Heart right ventricle (tissue), 16 donors: ENCODE measurements at regions not wholly inside any gene's neighbourhood (a gene's known extent, or its start where the extent isn't known, plus 50 kb on each side); places are given as distances from the start of the nearest gene placed in this dataset.
"Not testable (repeated sequence)": the region's sequence is repeated elsewhere in the genome, so short reads cannot be mapped to it uniquely, and the experiment has no call there.

Source experiments
- ATAC-seq, 8 donors: fragments of 200-7000 bp; cut with Tn5 transposase; one replicate each; pipeline ENCODE4 v1.9.1; 2020; ENCODE audit warnings: mild to moderate bottlenecking in 8 of 8, moderate library complexity in 8 of 8, moderate number of reproducible peaks in 1 of 8
- DNase-seq, 2 donors: peaks; one replicate each; pipeline ENCODE4 v3.0.0-alpha.2; 2020
- H3K27ac ChIP-seq, 10 donors: fragments of 200-600 bp; sonication (generic) in 2 of 10; one replicate each; pipeline versions ENCODE4 v1.5.0 to v1.8.0; 2020 to 2022; ENCODE audit warnings: mild to moderate bottlenecking in 3 of 10
- H3K27me3 ChIP-seq, 7 donors: fragments of 200-600 bp; one replicate each; pipeline ENCODE4 v1.8.0; 2021 to 2022; ENCODE audit warnings: mild to moderate bottlenecking in 2 of 7
- H3K36me3 ChIP-seq, 9 donors: fragments of 200-600 bp; sonication (generic) in 1 of 9; one replicate each; pipeline versions ENCODE4 v1.5.0 to v1.8.0; 2020 to 2022; ENCODE audit warnings: mild to moderate bottlenecking in 2 of 9
- H3K4me1 ChIP-seq, 9 donors: fragments of 200-600 bp; sonication (generic) in 1 of 9; one replicate each; pipeline versions ENCODE4 v1.5.0 to v1.8.0; 2020 to 2022; ENCODE audit warnings: mild to moderate bottlenecking in 4 of 9
- H3K4me3 ChIP-seq, 10 donors: fragments of 200-600 bp; sonication (generic) in 2 of 10; one replicate each; pipeline versions ENCODE4 v1.5.0 to v1.8.0; 2020 to 2022; ENCODE audit warnings: mild to moderate bottlenecking in 7 of 10, moderate library complexity in 2 of 10
- H3K9me3 ChIP-seq, 11 donors: fragments of 200-600 bp in 10 of 11; sonication (generic) in 2 of 11; one replicate each; pipeline versions ENCODE4 v1.5.0 to v1.8.0; 2013 to 2022; ENCODE audit warnings: mild to moderate bottlenecking in 2 of 11, control low read depth in 1 of 11, moderate library complexity in 1 of 11
- CTCF ChIP-seq, 9 donors: fragments of 200-600 bp; sonication (generic) in 2 of 9; IDR thresholded peaks; one replicate each; pipeline versions ENCODE4 v1.5.0 to v1.8.0; 2021 to 2022; ENCODE audit warnings: antibody characterized with exemption in 9 of 9, mild to moderate bottlenecking in 5 of 9, moderate library complexity in 1 of 9
- WGBS, 2 donors: extraction: QIAGEN DNeasy Blood & Tissue Kit; methylation state at CpG; one replicate each; pipeline ENCODE4 v1.1.7; 2013; ENCODE audit warnings: inconsistent platforms in 1 of 2; 5-methylcytosine and 5-hydroxymethylcytosine counted together
- intact Hi-C, 10 donors: fragments of 100-400 bp; cut with DNase I; formaldehyde crosslinking; loops; one replicate each; pipeline versions ENCODE4 v1.11.1 to v1.14.2; 2022
- donor health status: Arrhythmogenic right ventricular cardiomyopathy.
- donor health status: ischemic (EF 13 %, LVEDD 7.1; RV severe dilation, severe dysfunction).
- donor health status: healthy with polysubstance abuse.
- donor health status: DM: no; HTN: yes; CAD: no.
- donor health status: DM: no; HTN: no; CAD: no.
- donor health status: ischemic (EF 25% LVEDD 6.9; RV normal size, moderate dysfunction).
- donor health status: ischemic (EF 25% LVEDD 5.7; RV mildly dilated, moderate dysfunction).
- donor health status: healthy.
- donor health status: DM: yes; HTN: yes; CAD: no.
- donor health status: Ischemic cardiomyopathy.
- donor health status: ischemic (EF 35%, LVEDD 5.7; RV mildly dilated, moderate dysfunction).
- donor health status: nonischemic (EF 11% LVEDD 7.7; RV severe dilation, severe dysfunction).
- donor health status: DM: yes; HTN: yes; CAD: no.
- donor health status: PGD.
- donor health status: ischemic (EF 29% LVEDD 5.4; RV normal size, mild dysfunction).
- donor health status: nonischemic (EF 23%, LVEDD 6.1; RV moderate dilation, normal function).

GRCh38 chr11:92082652-92083051 is 142.0 kb upstream of the FAT3 start:
- no peaks in the 10 kb centered on the region for H3K36me3 ChIP-seq

GRCh38 chr11:92074498-92074897 is 150.1 kb upstream of the FAT3 start:
- H3K36me3 ChIP-seq, H3K27me3 ChIP-seq, DNase-seq, H3K4me3 ChIP-seq, intact Hi-C loops, H3K27ac ChIP-seq, H3K4me1 ChIP-seq, ATAC-seq: not testable (repeated sequence)
- 81 to 88% methylated on average over 1 of the region's 1 CpG for WGBS, 2 donors
- peaks cover 0 to 58% (median 3%) of the 10 kb centered on the region in 11 donors for H3K9me3 ChIP-seq

More at GRCh38 chr11:92082652-92083051, 142.0 kb upstream of the FAT3 start:
- ATAC-seq (no peak), DNase-seq (no peak)
- no peaks in the 10 kb centered on the region for H3K27me3 ChIP-seq
- no peak overlapping the region for H3K27ac ChIP-seq
- peaks cover 0 to 16% (median 0%) of the 10 kb centered on the region in 11 donors for H3K9me3 ChIP-seq
- H3K4me1 ChIP-seq: no peaks in the 10 kb centered on the region
- no peak for TF ChIP-seq CTCF (IDR thresholded peaks at IDR 0.05)
- no peak overlapping the region for H3K4me3 ChIP-seq
- intact Hi-C loops: no loop called here

- intact Hi-C loops: no loop called here
- H3K27me3 ChIP-seq: peaks cover 0 to 6% (median 0%) of the 10 kb centered on the region in 7 donors
- no peak for TF ChIP-seq CTCF (IDR thresholded peaks at IDR 0.05)
- no peak overlapping the region for H3K27ac ChIP-seq
- H3K36me3 ChIP-seq: no peaks in the 10 kb centered on the region
- H3K4me1 ChIP-seq: no peaks in the 10 kb centered on the region
- ATAC-seq (no peak), DNase-seq (no peak)
- no peak overlapping the region for H3K4me3 ChIP-seq
- peaks cover 0 to 49% (median 0%) of the 10 kb centered on the region in 11 donors for H3K9me3 ChIP-seq
Observed at GRCh38 chr11:92071660-92072059, 153.0 kb upstream of the FAT3 start.

- ATAC-seq: no peak
- no peak for TF ChIP-seq CTCF (IDR thresholded peaks at IDR 0.05)
- no peak overlapping the region for H3K4me3 ChIP-seq
- no peak overlapping the region for H3K27ac ChIP-seq
- intact Hi-C loops: no loop called here
- H3K36me3 ChIP-seq: no peaks in the 10 kb centered on the region
- peaks cover 0 to 49% (median 0%) of the 10 kb centered on the region in 11 donors for H3K9me3 ChIP-seq
- DNase-seq: no peak
- H3K27me3 ChIP-seq: peaks cover 0 to 6% (median 0%) of the 10 kb centered on the region in 7 donors
- WGBS, 2 donors: 80 to 91% methylated on average over 1 of the region's 1 CpG
- no peaks in the 10 kb centered on the region for H3K4me1 ChIP-seq
Observed at GRCh38 chr11:92070026-92070889, 154.4 kb upstream of the FAT3 start.

- H3K4me1 ChIP-seq: no peaks in the 10 kb centered on the region
- H3K27ac ChIP-seq: no peak overlapping the region
- no peaks in the 10 kb centered on the region for H3K36me3 ChIP-seq
- no peak for TF ChIP-seq CTCF (IDR thresholded peaks at IDR 0.05)
- H3K4me3 ChIP-seq: no peak overlapping the region
- ATAC-seq: no peak
- peaks cover 0 to 6% (median 0%) of the 10 kb centered on the region in 7 donors for H3K27me3 ChIP-seq
- peaks cover 0 to 22% (median 0%) of the 10 kb centered on the region in 11 donors for H3K9me3 ChIP-seq
- intact Hi-C loops: no loop called here
- no peak for DNase-seq
Observed at GRCh38 chr11:92067016-92067415, 157.6 kb upstream of the FAT3 start.
